Hepatocyte (in vitro differentiated cells): ENCODE measurements at regions not wholly inside any gene's neighbourhood (a gene's known extent, or its start where the extent isn't known, plus 50 kb on each side); places are given as distances from the start of the nearest gene placed in this dataset.

ENCODE experiments used
- CTCF ChIP-seq: fragments of 200-600 bp; sonication (generic); IDR thresholded peaks from 2 replicates; pipeline ENCODE4 v1.5.1; 2016; ENCODE audit warnings: antibody characterized with exemption, mild to moderate bottlenecking; ENCODE audit not compliant: poor library complexity
- EZH2 ChIP-seq: fragments of 200-600 bp; sonication (generic); IDR thresholded peaks from 2 replicates; pipeline ENCODE4 v1.6.1; 2016; ENCODE audit warnings: antibody characterized with exemption, mild to moderate bottlenecking, borderline replicate concordance

DNA sequence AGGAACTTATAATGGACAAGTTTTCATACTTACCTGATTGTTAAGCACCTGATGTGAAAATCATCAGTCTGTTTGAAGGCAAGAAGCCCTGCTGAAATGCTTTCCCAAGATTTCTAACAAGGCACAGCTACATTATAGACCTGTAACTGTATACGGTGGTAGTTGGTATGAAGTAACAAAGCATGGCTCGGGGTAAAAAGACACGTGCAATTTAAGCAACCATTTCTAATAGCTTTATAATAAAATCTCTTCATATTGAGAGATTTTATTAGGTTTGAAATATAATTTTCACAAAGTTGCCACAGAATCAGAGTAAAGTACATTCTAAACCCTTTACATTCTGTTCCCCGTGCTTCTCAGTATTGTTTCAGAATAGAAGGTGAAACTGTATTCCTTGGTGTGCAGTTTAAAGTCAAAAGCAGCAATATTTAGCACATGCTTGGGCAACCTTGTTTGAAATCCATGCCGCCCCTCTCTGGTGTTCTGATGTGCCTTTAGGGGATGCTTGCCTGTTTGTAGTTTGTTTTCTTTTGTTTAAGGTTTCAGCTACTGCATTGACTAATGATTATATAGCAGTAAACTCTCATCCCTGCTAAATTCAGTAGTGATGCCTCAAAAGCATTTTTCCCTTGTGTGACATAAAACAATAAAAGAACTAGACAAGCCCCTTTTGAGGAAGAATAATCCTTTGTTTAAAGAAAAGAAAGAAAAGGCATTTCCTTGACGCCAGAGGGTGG is 125.2 kb upstream of the OBI1 start:
- no peak for TF ChIP-seq CTCF
- no peak for TF ChIP-seq EZH2
